ENCODE measurements at regions not wholly inside any gene's neighbourhood (a gene's known extent, or its start where the extent isn't known, plus 50 kb on each side); places are given as distances from the start of the nearest gene placed in this dataset.
A peak's percentile ranks its signal among the peaks of the same experiment; 100 is the strongest.

GRCh38 chr4:186012071-186012470, 56.9 kb upstream of the TLR3 start:
- Histone ChIP-seq H4K20me1 (ENCODE audit: low read depth) (no peaks in the 10 kb centered on the region), H3F3A (ENCODE audit: low read depth) (peaks cover 9% of the 10 kb centered on the region), H3K27me3 (no peaks in the 10 kb centered on the region), H3K4me2 (no peak overlapping the region), H3K9ac (no peak overlapping the region), H2AFZ (replicated peaks) (no peak overlapping the region), H3K9me3 (ENCODE audit: low read depth) (no peaks in the 10 kb centered on the region), H3K36me3 (no peaks in the 10 kb centered on the region), H3K4me1 (peaks cover 13% of the 10 kb centered on the region), H3K4me3 (no peak overlapping the region), H3K79me2 (ENCODE audit: low read depth) (no peaks in the 10 kb centered on the region), H3K27ac (no peak overlapping the region)
- H3K9me3 Mint-ChIP-seq: no peaks in the 10 kb centered on the region
- H3K4me1 Mint-ChIP-seq: peaks cover 2% of the 10 kb centered on the region
- peaks cover 3% of the 10 kb centered on the region for H3K27me3 Mint-ChIP-seq (ENCODE audit: insufficient read depth, low read depth)
- TF ChIP-seq EZH2phosphoT487 (IDR thresholded peaks at IDR 0.05) (no peak), CTCF (IDR thresholded peaks at IDR 0.05) (no peak), EZH2 (IDR thresholded peaks at IDR 0.05) (no peak)
- H3K36me3 Mint-ChIP-seq: no peaks in the 10 kb centered on the region
- no peak overlapping the region for H3K27ac Mint-ChIP-seq
- DNase-seq (ENCODE audit: low spot score): no peak
- no peak overlapping the region for H3K4me3 Mint-ChIP-seq

- peaks cover 6% of the 10 kb centered on the region for H3K27me3 Mint-ChIP-seq (ENCODE audit: insufficient read depth, low read depth)
- Histone ChIP-seq H3K4me1 (peaks cover 13% of the 10 kb centered on the region), H3F3A (ENCODE audit: low read depth) (peaks cover 9% of the 10 kb centered on the region), H3K9ac (no peak overlapping the region), H4K20me1 (ENCODE audit: low read depth) (no peaks in the 10 kb centered on the region), H3K4me3 (no peak overlapping the region), H3K79me2 (ENCODE audit: low read depth) (no peaks in the 10 kb centered on the region), H3K27me3 (no peaks in the 10 kb centered on the region), H3K9me3 (ENCODE audit: low read depth) (no peaks in the 10 kb centered on the region), H2AFZ (replicated peaks) (peak overlapping the region; percentile 59), H3K36me3 (no peaks in the 10 kb centered on the region), H3K4me2 (peak overlapping the region; percentile 33), H3K27ac (no peak overlapping the region)
- no peak overlapping the region for H3K27ac Mint-ChIP-seq
- TF ChIP-seq EZH2 (IDR thresholded peaks at IDR 0.05): no peak
- no peak for TF ChIP-seq CTCF (IDR thresholded peaks at IDR 0.05)
- TF ChIP-seq EZH2phosphoT487 (IDR thresholded peaks at IDR 0.05): no peak
- H3K4me3 Mint-ChIP-seq: no peak overlapping the region
- H3K9me3 Mint-ChIP-seq: peaks cover 2% of the 10 kb centered on the region
- H3K36me3 Mint-ChIP-seq: no peaks in the 10 kb centered on the region
- DNase-seq (ENCODE audit: low spot score): no peak
- peaks cover 2% of the 10 kb centered on the region for H3K4me1 Mint-ChIP-seq
Observed at GRCh38 chr4:186013419-186014186, 55.4 kb upstream of the TLR3 start.

GRCh38 chr4:186015212-186015817, 53.6 kb upstream of the TLR3 start:
- TF ChIP-seq CTCF (IDR thresholded peaks at IDR 0.05) (peak; percentile 33), EZH2 (IDR thresholded peaks at IDR 0.05) (no peak), EZH2phosphoT487 (IDR thresholded peaks at IDR 0.05) (no peak)
- no peak overlapping the region for H3K9ac ChIP-seq
- no peaks in the 10 kb centered on the region for H3K79me2 ChIP-seq (ENCODE audit: low read depth)
- peaks cover 13% of the 10 kb centered on the region for H3K27me3 Mint-ChIP-seq (ENCODE audit: insufficient read depth, low read depth)
- H2AFZ ChIP-seq (replicated peaks): peak overlapping the region; percentile 76
- no peaks in the 10 kb centered on the region for H3K27me3 ChIP-seq
- peaks cover 9% of the 10 kb centered on the region for H3K9me3 Mint-ChIP-seq
- H3K4me1 ChIP-seq: peaks cover 13% of the 10 kb centered on the region
- peak; percentile 38 for DNase-seq (ENCODE audit: low spot score)
- no peak overlapping the region for H3K4me3 Mint-ChIP-seq
- no peaks in the 10 kb centered on the region for H3K36me3 Mint-ChIP-seq
- H3K9me3 ChIP-seq (ENCODE audit: low read depth): no peaks in the 10 kb centered on the region
- H3K36me3 ChIP-seq: no peaks in the 10 kb centered on the region
- no peak overlapping the region for H3K27ac Mint-ChIP-seq
- no peak overlapping the region for H3K27ac ChIP-seq
- peaks cover 9% of the 10 kb centered on the region for H3F3A ChIP-seq (ENCODE audit: low read depth)
- no peak overlapping the region for H3K4me2 ChIP-seq
- H3K4me3 ChIP-seq: no peak overlapping the region
- no peaks in the 10 kb centered on the region for H4K20me1 ChIP-seq (ENCODE audit: low read depth)
- H3K4me1 Mint-ChIP-seq: peaks cover 2% of the 10 kb centered on the region

All from neural progenitor cell (in vitro differentiated cells).